Uterus (tissue), 3 donors: ENCODE measurements at regions not wholly inside any gene's neighbourhood (a gene's known extent, or its start where the extent isn't known, plus 50 kb on each side); places are given as distances from the start of the nearest gene placed in this dataset.

Experiments used
- DNase-seq, 2 donors: peaks; one replicate each; pipeline ENCODE4 v3.0.0-alpha.2; 2019 to 2020
- H3K27ac ChIP-seq, 2 donors: fragments of 200-600 bp; sonication (generic); 1 replicate in 1 of 2; 2 replicates in 1 of 2; pipeline ENCODE4 v1.5.1; 2016 to 2018
- H3K27me3 ChIP-seq, 2 donors: fragments of 200-600 bp; sonication (generic); one replicate each; pipeline ENCODE4 v1.5.1; 2018 to 2019; ENCODE audit warnings: control low read depth in 1 of 2
- H3K36me3 ChIP-seq, 2 donors: fragments of 200-600 bp; sonication (generic); one replicate each; pipeline ENCODE4 v1.5.1; 2019; ENCODE audit warnings: control low read depth in 1 of 2
- H3K4me1 ChIP-seq, 2 donors: fragments of 200-600 bp; sonication (generic); one replicate each; pipeline ENCODE4 v1.5.1; 2018 to 2019; ENCODE audit warnings: control low read depth in 1 of 2
- H3K4me3 ChIP-seq, 2 donors: fragments of 200-600 bp; sonication (generic); 1 replicate in 1 of 2; 2 replicates in 1 of 2; pipeline ENCODE4 v1.5.1; 2018 to 2019; ENCODE audit warnings: mild to moderate bottlenecking in 1 of 2
- H3K9me3 ChIP-seq, 2 donors: fragments of 200-600 bp; sonication (generic); one replicate each; pipeline ENCODE4 v1.5.1; 2019; ENCODE audit warnings: control low read depth in 1 of 2
- POLR2A ChIP-seq, 2 donors: fragments of 450-650 bp; IDR thresholded peaks; one replicate each; pipeline ENCODE4 v1.6.1; 2016; ENCODE audit warnings: antibody characterized with exemption in 2 of 2, mild to moderate bottlenecking in 1 of 2, moderate library complexity in 1 of 2
- intact Hi-C: fragments of 100-400 bp; cut with DNase I; formaldehyde crosslinking; loops from one replicate; pipeline ENCODE4 v1.15.1; 2023; ENCODE audit warnings: low total_unique reads
- TF ChIP-seq, protein P1 (sequence below), 4 experiments: fragments of 200-600 bp in 2 of 4; fragments of 450-650 bp in 2 of 4; sonication (generic) in 2 of 4; IDR thresholded peaks; one replicate each; pipeline ENCODE4 v1.5.1; 2016 to 2019; ENCODE audit warnings: antibody characterized with exemption in 4 of 4, mild to moderate bottlenecking in 2 of 4, moderate library complexity in 1 of 4
- donor health status: DM: yes; HTN: yes; CAD: no.

GRCh38 chr2:78262713-78263375, 740.7 kb upstream of the LRRTM4 start:
- no peaks in the 10 kb centered on the region for H3K36me3 ChIP-seq
- no peak overlapping the region for H3K4me3 ChIP-seq
- no peaks in the 10 kb centered on the region for H3K9me3 ChIP-seq
- intact Hi-C loops, result no loop called here
- H3K4me1 ChIP-seq, result no peaks in the 10 kb centered on the region
- no peak for DNase-seq
- H3K27me3 ChIP-seq, result no peaks in the 10 kb centered on the region
- TF ChIP-seq, protein P1, sequence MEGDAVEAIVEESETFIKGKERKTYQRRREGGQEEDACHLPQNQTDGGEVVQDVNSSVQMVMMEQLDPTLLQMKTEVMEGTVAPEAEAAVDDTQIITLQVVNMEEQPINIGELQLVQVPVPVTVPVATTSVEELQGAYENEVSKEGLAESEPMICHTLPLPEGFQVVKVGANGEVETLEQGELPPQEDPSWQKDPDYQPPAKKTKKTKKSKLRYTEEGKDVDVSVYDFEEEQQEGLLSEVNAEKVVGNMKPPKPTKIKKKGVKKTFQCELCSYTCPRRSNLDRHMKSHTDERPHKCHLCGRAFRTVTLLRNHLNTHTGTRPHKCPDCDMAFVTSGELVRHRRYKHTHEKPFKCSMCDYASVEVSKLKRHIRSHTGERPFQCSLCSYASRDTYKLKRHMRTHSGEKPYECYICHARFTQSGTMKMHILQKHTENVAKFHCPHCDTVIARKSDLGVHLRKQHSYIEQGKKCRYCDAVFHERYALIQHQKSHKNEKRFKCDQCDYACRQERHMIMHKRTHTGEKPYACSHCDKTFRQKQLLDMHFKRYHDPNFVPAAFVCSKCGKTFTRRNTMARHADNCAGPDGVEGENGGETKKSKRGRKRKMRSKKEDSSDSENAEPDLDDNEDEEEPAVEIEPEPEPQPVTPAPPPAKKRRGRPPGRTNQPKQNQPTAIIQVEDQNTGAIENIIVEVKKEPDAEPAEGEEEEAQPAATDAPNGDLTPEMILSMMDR (IDR thresholded peaks at IDR 0.05), result no peak
- TF ChIP-seq POLR2A (IDR thresholded peaks at IDR 0.05), result no peak
- H3K27ac ChIP-seq, result no peak overlapping the region

DNA sequence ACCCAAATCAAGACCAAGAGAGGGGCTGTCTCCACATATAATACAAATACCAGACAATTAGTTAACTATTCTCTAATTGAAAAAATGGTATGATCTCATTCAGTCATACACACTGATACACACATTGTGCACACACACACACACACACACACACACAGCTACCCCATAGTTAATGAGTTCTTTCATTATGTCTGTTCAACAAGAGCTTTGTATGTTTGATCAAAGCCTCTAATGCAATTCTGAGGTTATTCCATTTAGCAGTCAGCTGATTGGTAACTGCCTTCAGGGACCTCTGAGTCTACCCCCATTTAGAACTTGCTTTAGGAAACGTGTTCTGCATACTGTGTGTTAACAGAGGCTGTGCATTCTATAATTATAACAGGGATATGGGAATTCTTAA, 741.4 kb upstream of the LRRTM4 start:
- Histone ChIP-seq H3K4me3 (no peak overlapping the region), H3K36me3 (no peaks in the 10 kb centered on the region), H3K4me1 (no peaks in the 10 kb centered on the region), H3K9me3 (no peaks in the 10 kb centered on the region), H3K27me3 (no peaks in the 10 kb centered on the region), H3K27ac (no peak overlapping the region)
- no peak for DNase-seq
- intact Hi-C loops, result no loop called here
- TF ChIP-seq, protein P1 (IDR thresholded peaks at IDR 0.05), result no peak
- TF ChIP-seq POLR2A (IDR thresholded peaks at IDR 0.05), result no peak

DNA sequence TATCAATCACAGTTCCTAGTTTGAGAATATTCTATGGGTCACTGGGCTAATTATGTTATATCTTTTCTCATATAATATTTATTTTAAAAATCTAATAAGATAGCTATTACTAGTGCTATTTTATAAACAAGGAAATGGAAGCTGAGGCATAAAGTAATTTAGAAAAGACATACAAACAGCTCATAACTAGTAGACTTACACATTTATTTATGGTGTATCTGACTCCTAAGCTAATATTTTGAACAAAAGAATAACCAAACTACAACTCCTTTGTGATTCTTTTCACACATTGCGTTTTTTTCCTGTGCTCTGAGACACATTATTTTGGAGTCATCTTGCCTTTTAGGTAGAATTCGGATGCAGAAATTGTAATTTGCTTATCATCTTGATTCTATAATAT, 742.0 kb upstream of the LRRTM4 start:
- intact Hi-C loops, result no loop called here
- Histone ChIP-seq H3K9me3 (no peaks in the 10 kb centered on the region), H3K36me3 (no peaks in the 10 kb centered on the region), H3K4me3 (no peak overlapping the region), H3K4me1 (no peaks in the 10 kb centered on the region), H3K27ac (no peak overlapping the region), H3K27me3 (no peaks in the 10 kb centered on the region)
- no peak for DNase-seq
- TF ChIP-seq POLR2A (IDR thresholded peaks at IDR 0.05), result no peak
- TF ChIP-seq, protein P1 (IDR thresholded peaks at IDR 0.05), result no peak

DNA sequence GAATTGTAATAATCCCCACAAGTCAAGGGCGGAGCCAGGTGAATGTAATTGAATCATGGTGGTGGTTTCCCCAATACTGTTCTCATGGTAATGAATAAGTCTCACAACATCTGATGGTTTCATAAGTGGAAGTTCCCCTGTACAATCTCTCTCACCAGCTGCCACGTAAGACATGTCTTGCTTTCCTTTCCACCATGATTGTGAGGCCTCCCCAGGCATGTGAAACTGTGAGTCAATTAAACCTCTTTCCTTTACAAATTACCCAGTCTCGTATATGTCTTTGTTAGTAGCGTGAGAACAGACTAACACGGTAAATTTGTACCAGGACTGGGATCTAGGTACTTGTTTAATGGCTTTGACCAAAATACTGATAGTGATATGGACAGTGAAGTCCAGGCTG, 744.3 kb upstream of the REG3G start:
- intact Hi-C loops, result no loop called here
- Histone ChIP-seq H3K4me3 (no peak overlapping the region), H3K27me3 (no peaks in the 10 kb centered on the region)

DNA sequence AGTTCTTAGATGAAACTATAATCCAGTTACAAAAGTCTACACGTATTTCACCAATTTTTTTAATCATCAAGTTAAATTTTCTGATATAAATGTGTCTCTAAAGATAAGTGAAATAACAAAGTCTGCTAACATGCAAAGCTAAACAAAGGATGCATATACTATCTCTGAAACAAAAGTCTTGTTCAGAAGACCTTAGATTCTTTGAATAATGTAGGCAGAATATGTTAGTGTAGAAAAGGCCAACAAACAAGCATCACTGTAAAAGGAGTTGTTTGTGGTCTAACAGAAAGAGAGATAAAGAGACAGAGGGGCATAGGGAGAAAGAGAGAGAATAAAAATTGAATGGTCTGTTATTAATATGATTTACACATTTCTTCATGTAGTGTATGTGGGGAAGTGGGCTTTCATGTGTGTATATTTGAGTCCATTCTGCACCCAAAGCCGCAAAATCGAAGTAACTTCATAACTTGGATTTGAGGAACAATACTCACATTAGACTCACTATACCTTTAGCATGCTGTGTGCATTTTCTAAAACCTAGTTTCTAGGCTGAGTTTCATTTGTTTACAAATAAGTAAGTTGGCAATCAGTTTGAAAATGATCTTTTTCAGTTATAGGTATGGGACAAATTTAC, 734.8 kb upstream of the REG3G start:
- Histone ChIP-seq H3K4me1 (no peaks in the 10 kb centered on the region), H3K36me3 (no peaks in the 10 kb centered on the region), H3K27ac (no peak overlapping the region), H3K9me3 (no peaks in the 10 kb centered on the region), H3K27me3 (no peaks in the 10 kb centered on the region), H3K4me3 (no peak overlapping the region)
- intact Hi-C loops, result no loop called here
- TF ChIP-seq POLR2A (IDR thresholded peaks at IDR 0.05), result no peak
- TF ChIP-seq, protein P1 (IDR thresholded peaks at IDR 0.05), result no peak
- DNase-seq, result no peak

More for the DNA sequence above, 744.3 kb upstream of the REG3G start:
- H3K27ac ChIP-seq, result no peak overlapping the region
- no peaks in the 10 kb centered on the region for H3K36me3 ChIP-seq
- TF ChIP-seq, protein P1 (IDR thresholded peaks at IDR 0.05), result no peak
- TF ChIP-seq POLR2A (IDR thresholded peaks at IDR 0.05), result no peak
- no peaks in the 10 kb centered on the region for H3K4me1 ChIP-seq
- no peak for DNase-seq
- H3K9me3 ChIP-seq, result no peaks in the 10 kb centered on the region
